Erythroblast (primary cell): ENCODE measurements at regions not wholly inside any gene's neighbourhood (a gene's known extent, or its start where the extent isn't known, plus 50 kb on each side); places are given as distances from the start of the nearest gene placed in this dataset.

Experiments used
- GATA1 ChIP-seq: IDR thresholded peaks from 2 replicates; pipeline ENCODE4 v1.6.1; 2011; ENCODE audit warnings: low read depth, mild to moderate bottlenecking, control low read depth, low read length, moderate library complexity
- POLR2A ChIP-seq: IDR thresholded peaks from 2 replicates; pipeline ENCODE4 v1.6.1; 2011; ENCODE audit warnings: mild to moderate bottlenecking, low read length

DNA sequence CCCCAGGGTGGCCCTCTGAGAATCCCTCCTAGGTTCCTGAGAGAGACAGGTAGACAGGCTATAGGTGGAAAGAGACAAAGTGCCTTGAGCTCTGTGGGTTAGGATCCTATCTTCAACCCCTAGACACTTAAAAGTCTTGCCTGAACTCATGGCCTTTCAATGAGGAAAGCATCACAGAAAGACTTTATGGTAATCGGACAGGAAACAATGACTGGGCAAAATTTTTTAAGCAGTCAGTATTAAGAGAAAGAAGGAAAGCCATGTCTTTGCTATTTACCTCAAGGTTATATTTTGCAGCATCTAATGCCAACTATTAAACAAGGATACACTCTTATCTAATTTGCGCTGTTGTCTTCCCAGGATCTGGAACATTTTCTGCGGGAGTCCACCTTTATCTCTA lies 93.2 kb downstream of the PCSK1 start:
- TF ChIP-seq POLR2A (no peak), GATA1 (no peak)
